Choroid plexus epithelial cell (primary cell): ENCODE measurements at regions not wholly inside any gene's neighbourhood (a gene's known extent, or its start where the extent isn't known, plus 50 kb on each side); places are given as distances from the start of the nearest gene placed in this dataset.

Experiments used
- DNase-seq: peaks from one replicate; pipeline ENCODE4 v3.0.0-alpha.2; 2010; ENCODE audit warnings: low read depth
- H3K4me3 ChIP-seq: 2 replicates; pipeline ENCODE4 v1.5.1; 2011; ENCODE audit warnings: low read depth, mild to moderate bottlenecking, control low read depth, low read length, moderate library complexity
- CTCF ChIP-seq: conservative IDR thresholded peaks from 2 replicates; pipeline ENCODE4 v1.5.1; 2011; ENCODE audit warnings: low read depth, mild to moderate bottlenecking, control low read depth, inconsistent platforms, low read length, moderate library complexity

- H3K4me3 ChIP-seq = no peak overlapping the region
- no peak for TF ChIP-seq CTCF
- no peak for DNase-seq
Observed at GRCh38 chr1:88145752-88146151, 538.3 kb upstream of the PKN2 start.

GRCh38 chr1:88149686-88150085 is 534.4 kb upstream of the PKN2 start:
- no peak for TF ChIP-seq CTCF
- no peak overlapping the region for H3K4me3 ChIP-seq
- DNase-seq = no peak

GRCh38 chr1:88150330-88150729 is 533.7 kb upstream of the PKN2 start:
- H3K4me3 ChIP-seq = no peak overlapping the region
- no peak for TF ChIP-seq CTCF
- no peak for DNase-seq

- TF ChIP-seq CTCF = no peak
- DNase-seq = no peak
- H3K4me3 ChIP-seq = no peak overlapping the region
Observed at GRCh38 chr1:88163187-88163586, 520.9 kb upstream of the PKN2 start.

GRCh38 chr1:88168126-88168525 is 515.9 kb upstream of the PKN2 start:
- H3K4me3 ChIP-seq = no peak overlapping the region
- no peak for DNase-seq
- TF ChIP-seq CTCF = no peak

GRCh38 chr1:88169139-88169538 is 514.9 kb upstream of the PKN2 start:
- no peak for TF ChIP-seq CTCF
- DNase-seq = no peak

GRCh38 chr1:88169939-88170338 is 514.1 kb upstream of the PKN2 start:
- H3K4me3 ChIP-seq = no peak overlapping the region
- no peak for DNase-seq
- TF ChIP-seq CTCF = no peak

More at GRCh38 chr1:88169139-88169538, 514.9 kb upstream of the PKN2 start:
- no peak overlapping the region for H3K4me3 ChIP-seq
